Activated naive CD8-positive, alpha-beta T cell treated with anti-CD3 and anti-CD28 coated beads, Interleukin-2, amount 50 U/mL, for 16 hours (primary cell): ENCODE measurements at regions not wholly inside any gene's neighbourhood (a gene's known extent, or its start where the extent isn't known, plus 50 kb on each side); places are given as distances from the start of the nearest gene placed in this dataset.
"Not testable (repeated sequence)": the region's sequence is repeated elsewhere in the genome, so short reads cannot be mapped to it uniquely, and the experiment has no call there.

Experiments used
- DNase-seq: peaks from one replicate; pipeline ENCODE4 v3.0.0-alpha.2; 2020; ENCODE audit warnings: low read depth, low spot score

GRCh38 chr5:174624733-174625522 lies 99.5 kb upstream of the MSX2 start:
- DNase-seq: no peak

- no peak for DNase-seq
Observed at GRCh38 chr5:174625591-174626350, 98.6 kb upstream of the MSX2 start.

DNA sequence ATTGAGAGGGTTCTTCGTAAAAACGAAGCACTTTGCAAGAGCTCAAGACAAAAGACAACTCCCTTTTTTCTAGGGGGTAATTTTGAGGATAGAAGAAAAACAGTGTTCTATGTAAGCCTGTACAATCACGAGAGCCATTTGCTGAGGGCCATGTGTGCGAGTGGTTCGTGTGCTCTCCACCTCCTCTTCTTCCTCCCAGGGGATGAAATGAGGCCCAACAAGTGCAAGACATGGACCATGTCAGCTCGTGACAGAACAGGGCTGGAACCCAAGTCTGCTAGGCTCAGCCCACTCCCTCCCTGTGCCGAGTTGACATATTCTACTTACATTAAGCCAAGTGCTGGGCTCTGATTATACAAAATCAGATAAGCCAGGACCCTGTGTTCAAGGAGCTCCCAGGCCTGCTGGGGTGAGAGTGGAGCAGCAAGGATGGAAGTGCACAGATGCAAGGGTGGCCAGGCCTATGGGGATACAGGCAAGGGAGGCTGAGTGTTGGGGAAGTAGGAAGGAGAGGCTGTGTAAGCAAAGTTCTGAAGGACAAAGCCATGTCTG lies 97.9 kb upstream of the MSX2 start:
- DNase-seq: no peak

DNA sequence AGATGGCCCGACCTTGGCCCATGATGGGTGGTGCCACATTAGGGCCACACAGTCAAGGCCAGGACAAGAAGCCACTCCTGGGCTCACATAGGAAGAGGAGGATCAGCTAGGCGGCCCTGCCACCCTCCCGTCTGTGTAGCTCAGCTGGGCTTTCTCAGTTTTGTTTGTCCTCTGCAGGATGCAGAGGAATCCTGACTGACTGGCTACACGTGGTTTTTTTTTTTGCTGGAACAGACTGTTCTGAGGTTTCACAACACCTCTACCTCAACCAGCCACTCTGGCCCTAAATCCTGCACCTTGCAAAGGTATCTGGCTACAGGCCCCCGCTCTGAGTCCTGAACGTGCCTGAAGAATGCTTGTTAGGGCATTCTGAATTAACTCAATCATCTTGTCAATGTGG lies 88.3 kb upstream of the MSX2 start:
- DNase-seq: no peak

DNA sequence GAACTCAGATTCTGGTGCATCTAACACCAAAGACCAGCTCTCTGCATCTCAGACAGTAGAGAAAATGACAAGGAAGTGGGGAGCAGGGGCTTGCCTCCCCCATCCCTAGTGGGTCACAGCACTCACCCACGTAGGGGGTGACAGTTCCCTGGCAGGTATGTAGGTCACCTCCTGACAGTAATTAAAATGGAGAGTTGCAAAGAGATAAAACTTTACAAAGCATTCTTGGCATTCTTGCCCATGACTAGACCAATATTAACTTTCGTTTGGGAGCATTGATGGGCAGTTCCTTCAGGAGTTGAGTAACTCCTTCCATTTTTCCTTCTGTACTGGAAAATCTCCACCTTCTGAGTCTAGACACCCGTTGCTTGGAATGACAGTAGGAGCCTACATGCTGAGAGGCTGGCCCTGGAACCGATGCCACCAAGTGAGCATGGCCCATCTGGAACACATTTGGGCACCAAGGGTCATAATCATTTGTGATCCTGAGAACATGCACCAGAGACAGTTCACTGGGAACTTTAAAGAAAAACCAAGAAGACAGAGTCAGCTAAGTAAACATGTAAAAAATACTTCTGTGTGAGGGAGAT lies 81.5 kb upstream of the MSX2 start:
- no peak for DNase-seq

DNA sequence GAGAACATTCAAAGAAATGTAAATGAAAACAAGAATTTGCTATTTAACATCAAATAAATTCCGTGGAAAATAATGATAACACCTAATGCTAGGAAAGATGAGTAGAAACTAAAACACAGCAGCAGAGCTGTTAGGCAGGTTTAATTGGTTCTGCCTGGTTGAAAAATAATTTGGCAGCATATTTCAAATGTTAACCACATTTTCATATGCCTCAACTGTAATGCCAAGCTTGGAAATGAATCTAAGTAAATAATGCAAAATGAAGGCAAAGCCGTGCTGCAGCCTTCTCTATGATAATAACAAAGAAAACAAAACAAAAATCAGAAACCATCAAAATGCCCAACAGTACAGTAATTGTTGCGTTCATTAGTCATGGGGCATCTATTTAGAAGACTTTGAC lies 79.9 kb upstream of the MSX2 start:
- no peak for DNase-seq

DNA sequence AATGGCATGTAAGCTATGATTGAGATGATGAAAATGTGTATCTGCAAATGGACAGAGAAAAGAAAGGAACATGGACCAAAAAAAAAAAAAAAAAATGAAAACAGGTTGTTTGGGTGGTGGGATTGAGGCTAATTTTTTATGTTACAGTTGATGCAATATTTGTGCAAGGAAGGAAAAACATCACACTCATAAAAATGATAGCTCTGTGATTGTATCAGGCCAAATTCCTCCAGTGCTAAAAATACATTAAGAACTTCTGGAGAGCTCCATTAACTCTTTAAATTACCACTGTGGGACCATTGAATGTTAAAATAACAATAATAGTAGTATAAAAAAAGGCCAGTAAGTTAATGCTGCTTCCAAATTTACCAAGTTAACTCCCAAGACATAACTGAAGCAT lies 79.5 kb upstream of the MSX2 start:
- DNase-seq: no peak

DNA sequence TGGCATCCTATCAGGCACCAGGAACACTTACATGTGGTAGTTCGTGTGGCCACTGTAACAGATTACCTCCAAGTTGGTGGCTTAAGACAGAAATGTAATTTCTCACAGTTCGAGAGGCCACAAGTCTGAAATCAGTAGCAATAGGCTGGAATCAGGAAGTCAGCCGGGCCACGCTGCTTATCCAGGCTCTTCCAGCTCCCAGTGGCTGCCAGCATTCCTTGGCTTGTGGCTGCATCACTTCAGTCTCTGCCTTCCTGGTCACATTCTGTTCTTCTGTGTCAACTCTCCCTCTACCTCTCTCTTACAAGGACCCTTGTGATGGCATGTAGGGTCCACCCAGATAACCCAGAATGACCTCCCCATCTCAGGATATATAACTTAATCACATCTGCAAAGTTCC lies 78.7 kb upstream of the MSX2 start:
- no peak for DNase-seq

DNA sequence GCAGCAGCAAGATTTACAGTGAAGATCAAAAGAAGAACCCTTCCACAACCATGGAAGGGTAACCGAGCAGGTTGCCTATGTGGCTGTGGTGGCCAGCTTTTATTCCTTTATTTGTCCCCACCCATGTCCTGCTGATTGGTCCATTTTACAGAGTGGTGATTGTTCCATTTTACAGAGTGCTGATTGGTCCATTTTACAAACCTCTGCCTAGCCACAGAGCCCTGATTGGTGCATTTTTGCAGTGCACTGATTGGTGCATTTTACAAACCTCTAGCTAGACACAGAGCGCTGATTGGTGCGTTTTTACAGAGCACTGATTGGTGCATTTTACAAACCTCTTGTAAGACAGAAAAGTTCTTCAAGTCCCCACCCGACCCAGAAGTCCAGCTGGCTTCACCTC lies 75.8 kb upstream of the MSX2 start:
- DNase-seq: not testable (repeated sequence)

- DNase-seq: no peak
Observed at GRCh38 chr5:174649391-174649790, 75.0 kb upstream of the MSX2 start.

GRCh38 chr5:174654442-174654841 lies 69.9 kb upstream of the MSX2 start:
- no peak for DNase-seq

GRCh38 chr5:174655351-174655750 lies 69.0 kb upstream of the MSX2 start:
- DNase-seq: no peak

DNA sequence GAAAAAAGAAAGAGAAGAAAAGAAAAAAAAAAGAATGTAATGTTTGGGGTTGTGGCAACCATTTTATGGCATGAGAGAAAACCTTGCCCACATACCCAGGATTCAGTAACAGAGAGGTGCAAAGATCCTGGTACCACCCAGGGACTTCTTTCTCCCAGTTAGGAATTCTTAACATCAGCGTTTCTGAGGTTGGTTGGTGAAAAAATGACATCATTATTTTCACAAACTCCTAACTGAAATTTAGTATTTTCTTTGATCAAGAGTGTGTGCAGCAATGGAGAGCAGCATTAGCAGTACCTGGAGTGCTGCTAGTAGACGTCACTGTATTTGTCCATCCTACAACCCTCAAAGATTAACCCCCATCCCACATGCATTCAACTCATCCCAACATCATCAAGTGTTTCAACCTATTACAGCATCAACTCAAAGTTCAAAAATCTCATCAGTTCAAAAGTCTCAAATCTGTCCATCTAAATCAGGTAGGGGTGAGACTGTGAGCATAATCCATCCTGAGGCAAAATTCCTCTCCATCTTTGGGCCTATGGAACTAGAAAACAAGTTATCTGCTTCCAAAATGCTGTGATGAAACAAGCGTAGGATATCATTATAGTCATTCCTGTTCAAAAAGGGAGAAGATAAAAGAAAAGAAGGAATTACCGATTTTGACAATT lies 60.1 kb upstream of the MSX2 start:
- DNase-seq: no peak

DNA sequence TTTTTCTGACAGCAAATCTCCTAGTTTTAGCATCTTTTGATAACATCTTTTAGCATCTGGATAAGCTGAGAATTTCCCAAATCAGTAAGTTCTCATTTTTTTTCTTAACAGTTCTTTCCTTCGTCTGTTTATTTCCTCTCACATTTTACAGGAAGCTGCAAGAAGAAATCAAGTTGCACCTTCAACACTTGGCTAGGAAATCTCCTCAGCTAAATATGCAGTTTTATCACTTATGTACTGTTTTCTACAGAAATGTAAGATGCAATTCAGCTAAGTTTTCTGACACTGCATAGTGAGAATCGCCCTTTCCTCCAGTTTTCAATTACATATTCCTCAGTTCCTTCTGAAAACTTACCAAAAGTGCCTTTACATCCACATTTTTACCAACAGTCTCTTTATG lies 59.0 kb upstream of the MSX2 start:
- no peak for DNase-seq

- DNase-seq: no peak
Observed at GRCh38 chr5:174667526-174667925, 56.9 kb upstream of the MSX2 start.

DNA sequence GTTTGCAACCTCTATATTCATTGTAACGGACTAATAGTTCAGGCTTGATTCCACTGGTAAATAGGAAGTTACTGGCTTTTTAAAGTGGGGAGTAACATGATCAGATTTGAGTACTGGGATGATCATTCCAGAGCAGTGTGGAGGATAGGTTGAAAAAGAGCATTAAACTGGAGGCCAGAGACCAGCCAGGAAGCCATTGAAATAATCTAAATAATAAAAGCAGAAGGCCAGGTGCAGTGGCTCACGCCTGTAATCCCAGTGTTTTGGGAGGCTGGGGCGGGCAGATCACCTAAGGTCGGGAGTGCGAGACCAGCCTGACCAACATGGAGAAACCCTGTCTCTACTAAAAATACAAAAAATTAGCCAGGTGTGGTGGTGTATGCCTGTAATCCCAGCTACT lies 56.0 kb upstream of the MSX2 start:
- no peak for DNase-seq
